NOMO-1 treated with DMSO at 0.1 percent for 48 hours (cell line): ENCODE measurements at regions not wholly inside any gene's neighbourhood (a gene's known extent, or its start where the extent isn't known, plus 50 kb on each side); places are given as distances from the start of the nearest gene placed in this dataset.

Source experiments
- DNase-seq: peaks from one replicate; lab custom pipeline; 2025; ENCODE audit not compliant: unreplicated experiment; lab: John Stamatoyannopoulos, UW

DNA sequence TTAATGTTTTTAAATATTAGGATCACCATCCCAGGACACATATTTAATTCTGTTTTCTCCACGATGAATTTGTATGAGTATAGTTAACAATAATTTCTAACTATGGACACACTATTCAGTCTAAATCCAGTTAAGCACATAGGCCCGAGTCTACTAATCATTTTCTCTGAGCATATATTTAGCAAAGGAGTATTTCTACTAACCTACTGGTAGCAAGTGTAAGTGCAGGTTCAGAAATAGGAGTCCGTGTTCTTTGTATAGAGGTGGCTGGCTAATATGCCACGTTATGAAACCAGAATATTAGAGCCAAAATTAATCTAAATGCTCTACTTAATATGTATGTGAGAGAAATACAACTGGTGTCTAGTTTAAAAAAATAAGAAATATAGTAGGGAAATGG, 416.6 kb upstream of the NXPH2 start:
- DNase-seq: no peak

DNA sequence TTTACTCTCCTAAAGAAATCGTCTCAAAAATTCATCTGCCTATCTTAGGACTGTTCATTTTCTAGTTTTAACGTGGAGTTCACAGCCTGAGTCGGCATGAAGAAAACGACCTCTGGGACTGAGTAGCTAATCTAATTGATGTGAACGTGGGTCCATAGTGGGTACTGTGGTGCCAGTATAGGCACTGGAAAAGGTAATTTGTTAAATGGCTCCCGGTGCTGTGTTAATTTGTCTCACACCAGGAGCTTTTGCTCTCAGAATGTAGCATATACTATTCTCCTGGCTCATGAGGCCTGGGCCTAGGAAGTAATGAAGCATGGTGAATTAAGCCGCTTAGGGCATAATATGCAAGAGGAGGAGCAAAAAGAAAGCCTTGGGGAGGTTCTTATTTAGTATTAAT, 414.4 kb upstream of the NXPH2 start:
- DNase-seq: no peak

DNA sequence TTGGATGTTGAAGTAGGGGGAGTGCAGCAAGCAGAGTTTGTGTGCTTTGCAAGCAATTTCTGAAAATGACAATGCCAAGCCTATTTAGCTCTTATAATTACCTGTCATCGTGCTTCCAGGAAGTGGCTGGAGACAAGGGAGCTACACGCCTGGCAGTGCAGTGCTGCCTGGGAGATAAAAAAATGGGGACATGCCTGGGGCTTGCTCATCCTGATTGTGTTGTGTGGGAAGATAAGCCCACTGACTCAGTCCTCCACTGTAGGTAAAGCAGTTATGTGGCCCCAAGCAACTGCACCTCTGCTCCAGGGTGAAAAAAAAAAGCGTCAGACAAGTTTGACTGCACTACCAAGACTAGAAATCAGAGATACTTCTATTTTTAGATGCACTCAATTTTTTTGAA, 396.9 kb upstream of the NXPH2 start:
- no peak for DNase-seq

DNA sequence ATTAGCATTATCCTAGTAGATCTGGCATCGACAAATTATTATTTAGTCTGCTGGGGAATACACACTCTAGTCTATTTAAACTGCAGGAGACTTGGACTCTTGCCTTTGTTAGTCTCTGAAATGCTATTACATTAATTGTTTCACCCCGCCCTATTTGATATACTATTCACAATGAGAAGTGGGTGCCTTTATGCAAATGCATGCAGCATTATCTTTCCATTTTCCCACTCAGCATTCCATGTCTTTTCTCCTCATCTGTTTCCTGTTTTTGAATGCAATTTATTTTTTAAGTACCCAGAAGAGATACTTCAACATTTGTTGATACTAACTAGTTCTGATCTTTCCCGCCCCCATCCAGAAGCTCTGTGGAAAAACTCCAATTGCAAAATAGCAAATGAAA, 395.3 kb upstream of the NXPH2 start:
- no peak for DNase-seq

DNA sequence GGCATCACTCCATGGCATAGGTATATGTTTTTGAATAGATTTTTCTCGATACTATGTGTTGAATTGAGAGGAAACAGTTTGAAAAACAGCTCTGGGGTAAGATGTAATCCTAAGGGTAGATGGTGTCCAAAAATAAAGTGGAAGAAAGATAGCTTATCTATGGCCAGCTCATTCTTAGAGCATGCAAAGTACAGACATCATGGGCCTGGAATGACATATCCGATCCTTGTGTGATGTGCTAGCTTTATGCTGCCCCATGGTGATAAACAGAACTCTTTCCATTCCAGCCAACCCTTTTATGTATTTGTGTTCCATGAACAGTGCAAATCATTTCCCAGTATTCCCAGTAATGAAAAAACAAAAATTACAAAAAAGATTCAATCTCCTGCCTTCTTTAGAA, 390.2 kb upstream of the NXPH2 start:
- no peak for DNase-seq

DNA sequence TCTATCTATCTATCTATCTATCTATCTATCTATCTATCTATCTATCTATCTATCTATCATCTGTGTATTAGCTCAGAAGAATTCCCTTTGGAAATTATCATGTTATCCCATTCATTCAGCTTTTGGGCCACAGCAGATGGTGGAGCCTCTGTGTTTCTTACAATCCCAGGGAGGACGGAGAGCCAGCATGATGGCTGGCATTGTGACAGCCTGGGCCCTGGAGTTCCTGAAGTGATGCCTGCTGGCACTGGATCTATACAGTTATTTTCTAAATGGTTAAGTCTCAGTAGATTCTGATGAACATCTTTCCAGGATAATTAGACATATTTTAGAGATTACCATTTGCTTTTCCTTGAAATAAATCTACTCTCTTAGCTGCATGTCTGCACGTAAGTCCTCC, 385.4 kb upstream of the NXPH2 start:
- DNase-seq: no peak

DNA sequence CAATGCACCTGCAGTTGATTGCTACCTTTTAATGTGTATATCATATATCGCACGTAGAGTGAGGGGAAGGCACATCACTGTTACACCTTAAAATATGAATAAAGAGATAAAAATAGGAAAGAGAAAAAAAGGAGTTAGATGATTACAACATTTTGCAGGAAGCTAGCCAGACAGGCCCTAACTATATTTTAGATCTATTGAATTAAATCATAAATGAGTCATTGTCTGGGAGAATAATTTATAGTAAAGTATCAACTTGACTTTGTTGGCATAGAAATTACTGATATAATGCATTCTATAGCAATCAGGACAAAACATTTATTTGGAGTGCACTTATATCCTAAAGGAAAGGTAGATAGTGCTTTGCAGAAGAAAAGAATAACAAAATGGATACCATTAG, 384.9 kb upstream of the NXPH2 start:
- no peak for DNase-seq

DNA sequence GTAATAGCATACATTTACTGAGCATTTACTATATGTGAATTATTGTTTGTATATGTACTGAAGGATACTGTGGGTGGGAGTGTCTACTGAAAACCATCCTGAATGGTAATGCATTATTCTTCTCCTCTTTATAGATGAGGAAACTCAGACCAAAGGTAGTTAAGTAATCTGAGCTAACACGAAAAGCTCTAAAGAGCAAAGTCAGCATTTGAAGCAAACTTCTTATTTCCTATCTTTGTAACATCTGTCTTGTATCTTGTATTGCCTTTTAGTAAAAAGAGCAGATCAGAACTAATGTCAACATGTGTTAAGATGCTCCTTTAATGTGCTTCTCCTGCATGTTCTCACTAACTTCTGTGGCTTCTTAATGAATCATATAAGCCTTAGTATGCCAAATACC, 382.8 kb upstream of the NXPH2 start:
- DNase-seq: no peak

DNA sequence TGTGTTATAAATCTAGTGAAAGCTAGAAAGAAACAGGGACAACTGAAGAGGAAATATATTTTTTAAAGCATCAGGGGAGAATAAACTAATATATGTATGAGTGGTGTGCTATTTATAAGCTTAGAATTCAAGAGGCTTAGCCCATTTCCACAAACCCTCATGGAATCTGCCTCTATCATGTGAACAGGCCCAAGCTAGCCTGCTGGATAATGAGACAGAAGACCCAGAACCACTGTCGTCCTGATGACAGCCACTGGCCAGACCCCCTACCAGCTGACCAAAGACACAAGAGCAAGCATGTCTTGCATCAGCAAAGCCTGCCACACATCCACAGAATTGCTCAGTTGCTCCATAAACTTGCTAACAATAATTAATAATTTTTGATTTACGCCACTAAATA, 382.3 kb upstream of the NXPH2 start:
- no peak for DNase-seq

DNA sequence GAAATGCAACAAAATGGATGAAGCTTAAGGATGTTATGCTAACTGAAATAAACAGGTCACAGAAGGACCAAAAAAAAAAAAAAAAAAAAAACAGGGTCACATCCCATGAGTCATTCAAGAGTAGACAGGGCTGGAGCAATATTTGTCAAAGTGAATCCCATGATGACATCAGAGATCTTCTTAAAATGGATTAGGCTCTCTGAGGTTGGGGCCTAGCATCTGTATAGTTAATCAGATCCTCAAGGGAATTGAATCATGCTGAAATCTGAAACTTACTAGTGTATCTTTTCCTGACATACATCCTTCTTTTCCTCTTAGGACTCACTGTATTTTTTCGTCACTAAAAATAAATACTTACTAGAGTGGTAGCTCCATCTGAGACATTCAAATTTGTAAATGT, 380.6 kb upstream of the NXPH2 start:
- no peak for DNase-seq

DNA sequence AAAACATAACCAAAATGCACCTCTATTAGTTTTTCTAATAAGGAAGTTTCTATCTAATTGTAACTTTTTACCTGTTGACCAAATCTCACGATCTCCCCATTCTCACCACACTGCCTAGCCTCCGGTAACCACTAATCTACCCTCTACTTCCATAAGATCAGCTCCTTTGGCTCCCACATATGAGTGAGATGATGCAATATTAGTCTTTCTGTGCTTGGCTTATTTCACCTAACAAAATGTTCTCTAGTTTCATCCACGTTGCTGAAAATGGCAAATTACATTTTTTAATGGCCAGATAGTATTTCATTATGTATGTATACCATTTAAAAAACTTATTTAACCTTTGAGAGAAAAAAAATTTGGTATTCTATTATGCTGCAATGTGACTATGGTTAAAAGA, 379.0 kb upstream of the NXPH2 start:
- no peak for DNase-seq

DNA sequence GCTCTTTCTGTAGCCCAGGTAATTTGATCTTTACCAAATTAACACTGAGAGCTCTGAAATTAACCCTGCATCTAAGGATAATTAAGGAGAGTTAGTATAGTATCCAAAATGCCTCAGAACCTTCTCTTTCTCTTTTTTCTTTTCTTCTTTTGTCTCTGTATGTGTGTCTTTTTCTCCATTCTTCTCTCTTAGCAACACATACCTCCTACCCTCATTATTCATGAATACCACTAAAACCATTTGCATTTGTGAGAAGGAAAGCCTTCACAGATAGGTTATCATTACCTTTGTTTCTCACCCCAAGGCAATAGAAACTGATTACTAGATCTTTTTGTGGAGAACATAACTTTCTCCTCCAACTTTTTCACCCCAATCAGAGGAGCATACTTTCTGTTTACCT, 376.5 kb upstream of the NXPH2 start:
- DNase-seq: no peak

DNA sequence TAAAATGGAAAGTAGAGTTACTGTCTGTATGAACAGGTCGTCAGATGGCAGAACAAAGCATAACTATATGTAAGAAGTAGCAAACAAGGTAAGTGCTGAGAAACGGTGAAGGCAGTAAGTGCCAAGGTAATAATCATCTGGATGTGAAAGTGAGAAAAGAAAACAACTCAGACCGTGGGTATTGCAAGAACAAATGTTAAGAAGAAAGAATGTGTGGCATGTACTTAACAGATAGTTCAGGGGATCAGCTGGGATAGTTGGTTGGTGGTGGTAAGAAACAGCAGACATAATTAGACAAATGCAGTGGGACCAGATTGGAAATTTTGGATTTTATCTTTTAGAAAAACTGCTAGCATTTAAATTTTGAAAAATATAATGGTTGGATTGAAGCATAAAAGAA, 375.8 kb upstream of the NXPH2 start:
- DNase-seq: no peak

DNA sequence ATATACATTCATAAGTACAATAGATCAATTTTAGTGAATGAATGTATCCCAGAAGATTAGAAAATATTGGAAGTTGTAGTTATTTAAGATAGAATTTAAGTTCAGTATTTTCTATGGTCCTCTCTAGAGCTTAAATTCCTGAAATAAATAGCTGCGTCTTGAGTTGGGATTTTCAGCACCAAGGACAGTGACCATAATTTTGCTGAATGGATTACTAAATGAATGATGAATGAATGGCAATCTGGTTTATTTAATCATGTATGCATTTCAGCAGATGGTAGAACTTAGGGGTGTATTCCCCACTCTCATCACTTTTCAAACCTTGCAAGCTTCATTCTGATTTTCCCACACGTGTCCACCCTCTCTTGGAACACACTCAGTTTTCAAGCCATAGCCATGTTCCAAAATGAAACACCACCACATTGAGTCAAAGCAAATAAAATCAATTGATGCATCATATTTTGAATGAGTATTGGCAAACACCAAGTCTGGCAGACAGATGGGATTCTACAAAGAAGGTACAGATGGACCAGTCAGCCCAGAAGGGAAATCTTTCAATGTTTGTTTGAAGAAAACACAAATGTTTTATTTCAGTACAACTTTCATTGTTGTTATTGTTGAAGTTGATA, 362.2 kb upstream of the NXPH2 start:
- no peak for DNase-seq

DNA sequence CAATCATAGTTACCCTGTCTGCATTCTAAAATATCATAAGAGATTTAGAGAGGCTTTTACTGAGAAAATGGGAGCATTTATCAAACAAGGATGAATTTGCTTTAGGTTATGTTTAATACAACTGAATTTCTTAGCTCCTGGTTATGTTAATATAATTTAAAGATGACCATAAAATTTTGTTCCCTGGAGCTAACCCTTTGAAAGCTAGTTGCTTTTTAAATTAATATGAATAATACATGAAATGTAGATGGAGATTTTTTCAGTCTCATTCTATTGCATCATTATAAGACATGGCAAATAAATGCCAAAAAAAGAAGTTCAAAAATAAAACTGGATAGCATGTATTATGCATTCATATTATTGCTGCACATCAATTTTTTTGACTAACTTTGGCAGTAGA, 344.1 kb upstream of the NXPH2 start:
- no peak for DNase-seq

DNA sequence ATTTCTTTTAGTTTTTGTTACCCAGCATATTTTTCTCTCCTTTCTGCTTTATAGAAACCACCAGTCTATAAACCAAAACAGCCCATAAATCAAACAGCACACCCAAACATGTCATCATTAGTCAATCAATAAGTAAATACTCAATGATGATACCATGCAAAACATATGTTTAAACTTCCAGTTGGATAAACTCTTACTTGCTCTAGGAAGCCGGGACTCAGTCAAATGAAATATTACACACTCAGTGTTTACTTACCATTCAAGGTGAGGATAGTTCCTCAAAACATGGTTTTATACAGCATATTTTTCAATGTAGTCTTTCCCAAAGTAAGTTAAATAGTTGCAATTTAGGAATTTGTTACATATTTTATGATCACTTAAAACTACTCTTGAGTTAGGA, 343.6 kb upstream of the NXPH2 start:
- no peak for DNase-seq

DNA sequence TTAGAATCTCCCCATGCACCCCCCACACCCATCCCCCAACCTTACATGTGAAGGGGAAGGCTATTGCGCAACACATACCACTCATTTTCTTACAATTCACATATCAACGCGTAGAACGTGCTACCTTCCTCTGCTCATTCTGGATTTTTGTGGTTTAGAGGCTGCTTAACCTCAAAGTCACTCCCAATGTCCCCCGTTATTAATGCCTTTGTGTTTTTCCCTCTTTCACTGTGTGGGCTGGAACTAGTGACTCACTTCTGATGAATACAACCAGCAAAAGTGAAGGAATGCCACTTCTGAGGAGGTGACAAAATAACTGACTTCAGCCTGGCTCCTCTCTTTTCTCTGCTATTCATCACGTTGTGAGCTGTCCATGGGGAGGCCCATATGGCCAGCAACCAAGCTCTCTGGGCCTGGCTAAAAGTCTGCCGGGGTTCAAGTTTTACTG, 342.5 kb upstream of the NXPH2 start:
- DNase-seq: no peak

DNA sequence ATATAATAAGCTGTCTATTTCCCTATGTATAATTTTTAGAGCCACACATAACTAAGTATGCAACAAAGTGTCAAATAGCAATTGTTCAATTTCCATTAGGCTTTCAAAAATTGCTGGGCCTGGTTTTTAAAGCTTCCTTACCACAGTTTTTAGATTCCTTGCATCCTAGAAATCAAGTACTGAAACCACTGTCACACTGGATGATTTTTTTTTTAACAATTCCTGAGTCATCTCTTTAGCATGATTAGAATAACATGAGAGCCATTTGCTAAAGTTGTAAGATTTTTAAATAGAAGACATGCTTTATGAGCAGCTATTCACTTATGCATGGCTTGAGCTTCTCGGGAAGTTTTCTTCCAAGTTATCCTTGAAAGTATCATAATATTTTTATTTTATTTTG, 319.5 kb upstream of the NXPH2 start:
- DNase-seq: no peak

DNA sequence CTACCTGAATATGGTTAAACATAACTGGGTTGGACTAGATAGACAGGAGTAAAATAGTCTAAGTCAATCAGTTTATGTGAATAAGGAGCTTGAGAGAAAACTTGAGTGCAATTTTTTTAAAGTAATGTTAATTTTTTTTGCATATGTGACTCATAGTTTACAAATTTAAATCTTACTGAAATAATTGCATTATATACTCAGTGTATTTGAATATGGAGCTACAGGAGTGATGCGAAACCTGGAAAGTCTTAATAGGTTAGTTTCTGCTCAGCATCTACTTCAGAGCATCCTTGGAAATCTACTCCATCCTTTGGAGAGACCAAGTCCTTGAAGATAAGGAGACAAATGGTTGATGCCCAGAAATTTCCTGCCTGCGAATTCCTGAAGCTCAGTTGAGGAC, 318.8 kb upstream of the NXPH2 start:
- no peak for DNase-seq

DNA sequence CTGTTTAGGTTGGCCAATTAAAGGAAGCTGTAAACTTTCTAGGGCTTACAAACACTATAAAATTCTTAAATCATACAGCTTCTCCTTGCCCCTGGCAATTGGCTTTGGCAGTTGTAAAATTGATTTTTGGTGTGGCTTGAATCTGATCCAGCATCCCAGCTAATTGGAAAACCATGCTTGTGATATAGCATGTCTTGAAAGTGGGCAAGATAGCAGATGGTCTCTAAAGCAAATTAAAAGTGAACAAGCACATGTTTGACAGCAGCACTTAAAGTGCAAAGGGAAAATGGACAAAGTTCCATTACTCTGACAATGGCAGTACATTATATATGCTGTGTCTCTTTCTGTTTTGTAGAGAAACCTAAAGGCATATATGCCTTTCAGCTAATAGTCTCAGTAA, 302.9 kb upstream of the NXPH2 start:
- DNase-seq: no peak

DNA sequence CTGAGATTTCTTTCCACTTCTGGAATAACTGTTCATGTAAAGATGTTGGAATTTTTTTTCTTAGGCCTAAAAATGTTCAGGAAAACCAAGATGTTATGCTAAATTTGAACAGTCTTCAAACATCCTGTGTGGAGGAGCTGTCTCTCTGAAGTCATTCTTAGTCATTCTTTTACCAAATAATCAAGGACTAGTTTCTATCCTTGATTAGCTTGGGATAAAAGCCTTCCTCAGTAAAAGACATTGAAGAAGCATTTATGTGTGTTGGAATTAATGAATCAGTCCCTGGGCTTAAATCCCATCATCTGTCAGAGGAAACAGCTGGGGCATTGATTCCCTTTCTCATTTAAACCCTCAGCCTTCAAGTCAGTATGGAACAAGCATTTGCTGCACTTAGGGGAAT, 300.1 kb upstream of the NXPH2 start:
- no peak for DNase-seq

DNA sequence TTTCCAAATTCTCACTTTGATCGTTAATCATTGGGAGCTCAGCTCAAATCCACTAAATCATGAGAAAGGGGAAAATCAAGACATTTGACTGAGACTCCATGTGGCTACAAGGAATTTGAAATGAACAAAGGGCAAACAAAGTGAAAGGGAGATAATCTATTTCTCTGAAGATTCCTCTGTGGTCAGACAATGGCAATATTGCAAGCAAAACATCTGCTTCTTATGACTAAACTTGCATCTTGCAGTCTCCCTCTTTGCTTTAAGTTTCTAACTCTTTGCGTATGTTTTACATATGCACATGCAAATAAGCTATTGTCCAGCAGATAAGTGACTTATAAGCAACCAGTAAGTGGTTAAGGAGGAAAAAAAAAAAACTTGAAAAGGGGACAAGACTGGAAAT, 299.1 kb upstream of the NXPH2 start:
- no peak for DNase-seq

DNA sequence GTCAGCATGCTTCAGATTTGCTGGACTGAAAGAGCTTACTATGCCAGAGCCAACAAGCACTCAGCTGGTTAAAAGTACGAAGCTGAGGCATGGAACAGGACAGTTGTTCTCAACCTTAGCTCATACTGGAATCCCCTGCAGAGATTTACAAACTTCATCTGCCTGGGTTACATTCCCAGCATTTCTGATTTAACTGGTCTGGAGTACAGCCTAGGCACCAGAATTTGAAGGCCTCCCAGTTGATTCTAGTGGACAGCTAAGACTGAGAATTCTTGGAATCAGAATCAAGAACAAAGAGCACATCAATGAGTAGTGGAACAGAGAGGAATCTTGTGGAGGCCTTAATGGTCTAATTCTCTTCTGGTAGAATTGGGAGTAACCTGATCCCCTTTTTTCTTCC, 298.2 kb upstream of the NXPH2 start:
- no peak for DNase-seq
